ENCODE measurements at regions not wholly inside any gene's neighbourhood (a gene's known extent, or its start where the extent isn't known, plus 50 kb on each side); places are given as distances from the start of the nearest gene placed in this dataset.

DNA sequence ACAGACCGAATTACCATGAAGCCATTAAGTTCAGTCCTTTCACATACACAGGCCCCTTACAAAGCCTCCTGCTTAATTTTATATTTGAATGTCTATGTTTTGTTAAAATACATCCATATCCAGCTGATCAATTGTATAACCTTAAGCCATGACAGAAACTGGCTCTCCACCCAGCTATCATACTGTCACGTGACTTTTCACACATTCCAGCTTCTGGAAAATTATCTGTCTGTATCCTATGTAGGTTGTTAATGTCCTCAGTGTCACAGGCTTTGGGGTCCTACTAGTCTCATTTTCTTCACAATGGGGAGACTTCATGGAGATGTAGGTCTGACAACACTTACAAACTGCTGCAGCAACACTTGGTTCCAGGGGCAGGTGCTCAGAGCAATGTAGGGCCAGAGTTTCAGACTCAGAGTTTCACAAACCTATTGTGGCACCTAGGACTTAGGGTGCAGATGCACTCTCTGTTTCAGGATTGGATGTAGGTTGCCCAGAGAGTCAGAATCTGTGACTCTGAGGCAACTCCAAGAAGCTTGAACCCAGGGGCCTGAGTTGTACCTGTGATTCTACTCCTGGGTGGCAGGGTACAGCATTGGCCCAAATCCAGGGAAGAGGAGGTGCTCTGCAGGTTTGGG lies 69.6 kb upstream of the PCDH20 start:
- TF ChIP-seq, protein P1, sequence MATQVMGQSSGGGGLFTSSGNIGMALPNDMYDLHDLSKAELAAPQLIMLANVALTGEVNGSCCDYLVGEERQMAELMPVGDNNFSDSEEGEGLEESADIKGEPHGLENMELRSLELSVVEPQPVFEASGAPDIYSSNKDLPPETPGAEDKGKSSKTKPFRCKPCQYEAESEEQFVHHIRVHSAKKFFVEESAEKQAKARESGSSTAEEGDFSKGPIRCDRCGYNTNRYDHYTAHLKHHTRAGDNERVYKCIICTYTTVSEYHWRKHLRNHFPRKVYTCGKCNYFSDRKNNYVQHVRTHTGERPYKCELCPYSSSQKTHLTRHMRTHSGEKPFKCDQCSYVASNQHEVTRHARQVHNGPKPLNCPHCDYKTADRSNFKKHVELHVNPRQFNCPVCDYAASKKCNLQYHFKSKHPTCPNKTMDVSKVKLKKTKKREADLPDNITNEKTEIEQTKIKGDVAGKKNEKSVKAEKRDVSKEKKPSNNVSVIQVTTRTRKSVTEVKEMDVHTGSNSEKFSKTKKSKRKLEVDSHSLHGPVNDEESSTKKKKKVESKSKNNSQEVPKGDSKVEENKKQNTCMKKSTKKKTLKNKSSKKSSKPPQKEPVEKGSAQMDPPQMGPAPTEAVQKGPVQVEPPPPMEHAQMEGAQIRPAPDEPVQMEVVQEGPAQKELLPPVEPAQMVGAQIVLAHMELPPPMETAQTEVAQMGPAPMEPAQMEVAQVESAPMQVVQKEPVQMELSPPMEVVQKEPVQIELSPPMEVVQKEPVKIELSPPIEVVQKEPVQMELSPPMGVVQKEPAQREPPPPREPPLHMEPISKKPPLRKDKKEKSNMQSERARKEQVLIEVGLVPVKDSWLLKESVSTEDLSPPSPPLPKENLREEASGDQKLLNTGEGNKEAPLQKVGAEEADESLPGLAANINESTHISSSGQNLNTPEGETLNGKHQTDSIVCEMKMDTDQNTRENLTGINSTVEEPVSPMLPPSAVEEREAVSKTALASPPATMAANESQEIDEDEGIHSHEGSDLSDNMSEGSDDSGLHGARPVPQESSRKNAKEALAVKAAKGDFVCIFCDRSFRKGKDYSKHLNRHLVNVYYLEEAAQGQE (IDR thresholded peaks at IDR 0.05; ENCODE audit: low read depth): no peak
- TF ChIP-seq YY1 (IDR thresholded peaks at IDR 0.05; ENCODE audit: low read depth): no peak
- TF ChIP-seq, protein P2, sequence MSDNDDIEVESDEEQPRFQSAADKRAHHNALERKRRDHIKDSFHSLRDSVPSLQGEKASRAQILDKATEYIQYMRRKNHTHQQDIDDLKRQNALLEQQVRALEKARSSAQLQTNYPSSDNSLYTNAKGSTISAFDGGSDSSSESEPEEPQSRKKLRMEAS (IDR thresholded peaks at IDR 0.05): no peak
- TF ChIP-seq CREB1 (IDR thresholded peaks at IDR 0.05; ENCODE audit: low read depth): no peak
